A673 (cell line): ENCODE measurements at regions not wholly inside any gene's neighbourhood (a gene's known extent, or its start where the extent isn't known, plus 50 kb on each side); places are given as distances from the start of the nearest gene placed in this dataset.

Experiments
- EZH2 ChIP-seq: fragments of 200-600 bp; sonication (generic); IDR thresholded peaks from 2 replicates; pipeline ENCODE4 v1.6.1; 2017; ENCODE audit warnings: borderline replicate concordance, low read depth, mild to moderate bottlenecking, mixed read lengths, antibody characterized with exemption, low read length; ENCODE audit not compliant: poor library complexity, severe bottlenecking
- TF ChIP-seq, protein P1 (sequence below): fragments of 300-800, 200-600 bp; sonication (generic); conservative IDR thresholded peaks from 2 replicates; pipeline ENCODE4 v1.5.1; 2017; ENCODE audit warnings: low read depth, mild to moderate bottlenecking, antibody characterized with exemption, low read length, moderate library complexity, mixed read lengths

- TF ChIP-seq, protein P1, sequence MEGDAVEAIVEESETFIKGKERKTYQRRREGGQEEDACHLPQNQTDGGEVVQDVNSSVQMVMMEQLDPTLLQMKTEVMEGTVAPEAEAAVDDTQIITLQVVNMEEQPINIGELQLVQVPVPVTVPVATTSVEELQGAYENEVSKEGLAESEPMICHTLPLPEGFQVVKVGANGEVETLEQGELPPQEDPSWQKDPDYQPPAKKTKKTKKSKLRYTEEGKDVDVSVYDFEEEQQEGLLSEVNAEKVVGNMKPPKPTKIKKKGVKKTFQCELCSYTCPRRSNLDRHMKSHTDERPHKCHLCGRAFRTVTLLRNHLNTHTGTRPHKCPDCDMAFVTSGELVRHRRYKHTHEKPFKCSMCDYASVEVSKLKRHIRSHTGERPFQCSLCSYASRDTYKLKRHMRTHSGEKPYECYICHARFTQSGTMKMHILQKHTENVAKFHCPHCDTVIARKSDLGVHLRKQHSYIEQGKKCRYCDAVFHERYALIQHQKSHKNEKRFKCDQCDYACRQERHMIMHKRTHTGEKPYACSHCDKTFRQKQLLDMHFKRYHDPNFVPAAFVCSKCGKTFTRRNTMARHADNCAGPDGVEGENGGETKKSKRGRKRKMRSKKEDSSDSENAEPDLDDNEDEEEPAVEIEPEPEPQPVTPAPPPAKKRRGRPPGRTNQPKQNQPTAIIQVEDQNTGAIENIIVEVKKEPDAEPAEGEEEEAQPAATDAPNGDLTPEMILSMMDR: no peak
- no peak for TF ChIP-seq EZH2
Measured at GRCh38 chr6:132235596-132236280, 165.5 kb downstream of the MOXD1 start.
